GM21381 (cell line): ENCODE measurements at regions not wholly inside any gene's neighbourhood (a gene's known extent, or its start where the extent isn't known, plus 50 kb on each side); places are given as distances from the start of the nearest gene placed in this dataset.
"Not testable (repeated sequence)": the region's sequence is repeated elsewhere in the genome, so short reads cannot be mapped to it uniquely, and the experiment has no call there.

ENCODE experiments used
- ATAC-seq: cut with Tn5 transposase; IDR thresholded peaks from one replicate; pipeline ENCODE4 v1.9.1; 2021; ENCODE audit warnings: mild to moderate bottlenecking, moderate library complexity; ENCODE audit not compliant: unreplicated experiment

- no peak for ATAC-seq
Observed at GRCh38 chr5:28917631-28918030, 1879.2 kb upstream of the CDH9 start.

GRCh38 chr5:28914297-28914696, 1875.9 kb upstream of the CDH9 start:
- ATAC-seq: no peak

DNA sequence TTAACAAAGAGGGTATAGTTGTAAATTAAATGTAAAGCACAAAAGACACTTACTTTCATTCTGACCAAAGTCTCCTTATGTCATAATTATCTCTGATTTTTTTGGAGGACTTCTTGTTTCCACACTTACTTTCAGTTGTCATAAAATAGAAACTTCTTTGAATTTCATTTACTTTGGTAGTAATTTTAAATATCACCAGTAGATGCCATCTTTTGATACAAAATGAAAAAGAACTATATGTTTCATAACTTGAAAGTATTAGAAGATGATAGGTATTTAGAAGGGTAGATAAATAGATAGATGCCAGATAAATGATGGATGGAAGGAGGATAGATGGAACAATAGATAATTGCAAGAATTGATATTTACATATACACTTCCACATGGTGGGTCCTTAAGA, 1865.3 kb upstream of the CDH9 start:
- ATAC-seq: no peak

DNA sequence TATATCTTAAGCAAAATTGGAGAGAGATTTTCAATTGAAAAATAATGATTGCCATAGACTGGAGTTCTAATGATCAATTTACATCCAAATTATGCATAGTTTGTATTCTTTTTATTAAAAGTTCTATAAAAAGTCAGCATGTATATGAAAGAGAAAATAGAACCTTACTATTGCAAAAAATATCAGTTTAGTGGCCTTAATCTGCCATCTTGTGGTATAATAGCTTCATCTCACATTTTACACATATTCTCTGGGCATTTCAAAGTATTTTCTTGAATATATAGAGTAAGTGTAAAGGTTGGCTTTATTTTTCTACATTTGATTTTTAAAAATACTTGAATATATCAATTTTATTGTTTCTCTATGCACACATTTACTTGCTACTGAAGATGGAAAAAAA, 1858.6 kb upstream of the CDH9 start:
- ATAC-seq: no peak

- ATAC-seq: no peak
Observed at GRCh38 chr5:28880936-28881335, 1842.5 kb upstream of the CDH9 start.

DNA sequence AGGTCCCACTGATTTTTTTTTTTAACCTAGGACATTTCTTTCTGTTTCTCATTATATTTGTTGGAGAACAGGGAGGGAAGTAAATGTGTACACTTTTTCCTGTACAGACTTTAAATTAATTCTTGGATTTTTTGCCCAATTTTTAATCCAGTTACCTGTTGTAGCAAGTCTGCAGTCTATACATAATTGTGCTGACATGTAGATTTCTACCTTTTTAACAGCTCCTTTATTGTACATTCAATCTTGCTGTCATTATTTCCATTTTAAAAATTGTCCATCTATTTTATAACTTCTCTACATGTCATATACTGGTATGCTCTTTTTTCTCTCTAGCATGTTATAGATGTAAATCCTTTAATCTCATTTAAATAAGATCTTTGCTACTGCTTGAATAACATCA, 1838.7 kb upstream of the CDH9 start:
- ATAC-seq: no peak

GRCh38 chr5:28864006-28864405, 1825.6 kb upstream of the CDH9 start:
- ATAC-seq: no peak

GRCh38 chr5:28862860-28863196, 1824.4 kb upstream of the CDH9 start:
- no peak for ATAC-seq

DNA sequence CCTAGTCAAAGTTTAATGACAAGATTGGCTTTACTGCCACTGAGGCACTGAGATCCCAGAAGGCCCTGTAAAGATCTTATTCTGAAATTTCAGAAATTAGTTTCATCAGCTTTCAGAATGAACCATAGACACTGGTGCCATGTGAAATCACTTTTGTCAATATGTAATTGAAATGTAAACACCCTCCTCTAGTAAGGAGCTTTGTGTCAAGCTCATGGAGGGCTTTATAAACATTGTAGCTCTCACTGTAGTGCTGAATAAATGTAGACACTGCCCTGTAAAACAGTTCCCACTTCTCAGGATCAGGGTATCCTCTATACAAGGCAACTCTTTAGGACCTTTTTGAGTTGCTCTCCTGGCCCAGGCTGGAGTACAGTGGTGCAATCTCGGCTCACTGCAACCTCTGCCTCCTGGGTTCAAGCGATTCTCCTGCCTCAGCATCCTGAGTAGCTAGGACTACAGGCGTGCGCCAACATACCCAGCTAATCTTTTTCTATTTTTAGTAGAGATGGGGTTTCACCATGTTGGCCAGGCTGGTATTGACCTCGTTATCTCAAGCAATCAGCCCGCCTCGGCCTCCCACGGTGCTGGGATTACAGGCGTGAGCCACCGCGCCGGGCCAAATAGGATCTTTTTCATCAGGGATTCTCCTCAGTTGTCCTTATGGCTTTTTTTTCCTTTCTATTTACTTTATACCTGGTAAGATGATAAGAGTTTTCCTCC, 1823.9 kb upstream of the CDH9 start:
- no peak for ATAC-seq

GRCh38 chr5:28855626-28856025, 1817.2 kb upstream of the CDH9 start:
- no peak for ATAC-seq

DNA sequence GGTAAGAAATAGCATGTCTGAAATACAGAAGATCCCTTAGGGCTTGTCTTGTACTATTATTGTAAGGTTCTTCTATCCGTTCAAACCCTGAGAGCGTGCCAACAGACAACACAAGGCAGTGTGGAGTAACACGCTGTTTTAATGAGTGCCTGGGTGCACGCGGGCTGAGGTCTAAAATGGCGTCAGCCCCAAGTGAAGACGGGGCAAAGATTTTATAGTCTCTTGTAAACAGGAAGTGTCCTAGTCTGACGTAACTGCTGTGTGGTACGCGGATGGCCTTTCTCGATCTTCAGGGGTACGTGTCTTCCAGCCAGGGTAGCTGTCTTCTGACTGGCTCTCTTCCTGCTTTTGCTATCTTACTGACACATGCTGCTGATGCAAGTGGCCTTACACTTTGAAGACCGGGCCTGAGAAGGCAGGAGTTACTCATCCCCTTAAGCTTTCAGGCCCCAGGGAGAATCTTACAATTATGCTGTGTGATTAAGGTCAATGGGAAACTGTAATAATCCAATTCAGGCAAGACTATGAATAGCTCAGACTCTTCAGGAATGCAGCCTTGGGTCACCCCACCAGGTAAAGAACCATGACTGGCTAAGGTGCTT, 1812.0 kb upstream of the CDH9 start:
- ATAC-seq: no peak

GRCh38 chr5:28831042-28831441, 1792.7 kb upstream of the CDH9 start:
- no peak for ATAC-seq

- no peak for ATAC-seq
Observed at GRCh38 chr5:28823231-28823630, 1784.8 kb upstream of the CDH9 start.

- ATAC-seq: no peak
Observed at GRCh38 chr5:28822071-28822470, 1783.7 kb upstream of the CDH9 start.

GRCh38 chr5:28810751-28811136, 1772.4 kb upstream of the CDH9 start:
- no peak for ATAC-seq

DNA sequence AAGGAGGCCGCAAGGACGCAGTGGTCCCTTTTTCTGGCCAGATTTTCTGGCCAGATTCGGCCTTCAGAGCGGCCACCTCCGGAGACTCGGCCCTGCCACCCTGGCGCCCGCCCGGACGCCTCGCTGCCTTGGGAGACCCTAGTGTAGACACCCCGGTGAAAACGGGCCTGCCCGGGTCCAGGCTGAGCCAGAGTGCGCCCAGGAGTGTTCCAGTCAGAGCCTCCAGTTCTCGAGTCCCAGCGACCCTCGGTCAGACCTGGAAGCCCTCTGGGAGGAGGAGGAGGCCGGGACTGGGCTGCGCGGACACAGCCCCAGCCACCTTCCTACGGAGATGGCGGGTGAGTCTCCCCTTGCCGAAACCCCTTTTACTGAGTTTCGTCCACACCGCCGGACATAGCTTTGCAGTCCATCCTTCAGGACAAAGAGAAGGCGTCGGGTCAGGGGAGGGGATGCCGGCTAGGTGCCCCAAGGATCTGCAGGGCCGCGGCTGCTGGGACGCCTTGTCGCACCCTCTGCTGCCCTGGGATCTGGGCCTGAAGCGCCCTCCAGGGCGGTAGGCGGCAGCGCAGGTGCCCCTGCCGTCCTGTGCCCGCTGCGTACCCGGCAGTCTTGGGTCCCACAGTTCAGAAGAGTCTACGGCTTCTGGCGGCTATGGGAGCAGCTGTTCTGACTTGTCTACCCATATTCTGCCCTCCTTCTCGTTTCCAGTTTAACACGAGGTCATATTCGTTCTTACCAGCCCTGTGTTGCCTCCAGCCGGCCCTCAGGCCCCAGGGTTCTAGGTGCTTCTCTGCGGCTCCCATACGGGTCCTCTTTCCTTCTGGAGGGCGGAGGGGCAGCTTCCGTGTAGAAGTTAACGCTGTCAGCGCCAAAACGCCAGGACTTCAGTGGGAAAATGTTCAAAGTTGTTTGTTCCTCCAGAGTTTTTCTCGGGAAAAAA, 1771.7 kb upstream of the CDH9 start:
- ATAC-seq: no peak

- ATAC-seq: no peak
Observed at GRCh38 chr5:28808967-28809810, 1770.8 kb upstream of the CDH9 start.

- no peak for ATAC-seq
Observed at GRCh38 chr5:28807195-28807729, 1768.9 kb upstream of the CDH9 start.

- ATAC-seq: not testable (repeated sequence)
Observed at GRCh38 chr5:28799035-28799434, 1760.6 kb upstream of the CDH9 start.

DNA sequence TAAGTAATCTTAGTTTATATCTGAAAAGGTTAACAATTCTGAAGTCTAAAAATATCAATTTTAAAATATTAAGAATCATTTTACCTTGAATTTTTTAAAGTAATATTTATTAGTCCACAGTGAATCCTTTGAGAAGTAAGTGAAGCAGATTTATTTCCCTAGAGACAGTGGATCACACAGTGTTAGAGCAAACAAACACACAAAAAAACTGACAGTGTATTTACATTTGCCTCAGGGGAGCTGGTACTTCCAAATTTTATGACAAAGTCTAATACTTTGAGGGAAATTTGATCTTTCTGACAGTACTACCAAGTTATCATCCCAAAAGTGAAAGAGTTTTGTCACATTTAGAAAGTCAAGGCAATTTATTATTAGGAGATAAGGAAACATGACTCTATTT, 1750.6 kb upstream of the CDH9 start:
- no peak for ATAC-seq
